ENCODE measurements at regions not wholly inside any gene's neighbourhood (a gene's known extent, or its start where the extent isn't known, plus 50 kb on each side); places are given as distances from the start of the nearest gene placed in this dataset.

- no peak for DNase-seq (ENCODE audit: low read depth, low spot score)
- H3K27ac ChIP-seq = no peak overlapping the region
Measured at GRCh38 chr20:20939006-20939405, 167.2 kb downstream of the LINC00237 start.

GRCh38 chr20:20938599-20938998, 167.6 kb downstream of the LINC00237 start:
- no peak for DNase-seq (ENCODE audit: low read depth, low spot score)
- H3K27ac ChIP-seq = no peak overlapping the region

GRCh38 chr20:20938131-20938530, 168.0 kb downstream of the LINC00237 start:
- DNase-seq (ENCODE audit: low read depth, low spot score) = no peak
- no peak overlapping the region for H3K27ac ChIP-seq

GRCh38 chr20:20933142-20933958, 172.8 kb downstream of the LINC00237 start:
- no peak overlapping the region for H3K27ac ChIP-seq
- no peak for DNase-seq (ENCODE audit: low read depth, low spot score)

GRCh38 chr20:20932156-20932555, 174.0 kb downstream of the LINC00237 start:
- no peak for DNase-seq (ENCODE audit: low read depth, low spot score)
- no peak overlapping the region for H3K27ac ChIP-seq

GRCh38 chr20:20931632-20932031, 174.5 kb downstream of the LINC00237 start:
- no peak for DNase-seq (ENCODE audit: low read depth, low spot score)

GRCh38 chr20:20931024-20931423, 175.1 kb downstream of the LINC00237 start:
- H3K27ac ChIP-seq = no peak overlapping the region
- no peak for DNase-seq (ENCODE audit: low read depth, low spot score)

More at GRCh38 chr20:20931632-20932031, 174.5 kb downstream of the LINC00237 start:
- H3K27ac ChIP-seq = no peak overlapping the region

GRCh38 chr20:20930500-20930899, 175.7 kb downstream of the LINC00237 start:
- no peak for DNase-seq (ENCODE audit: low read depth, low spot score)
- H3K27ac ChIP-seq = no peak overlapping the region

GRCh38 chr20:20929341-20929740, 176.8 kb downstream of the LINC00237 start:
- H3K27ac ChIP-seq = no peak overlapping the region
- no peak for DNase-seq (ENCODE audit: low read depth, low spot score)

GRCh38 chr20:20926222-20926905, 179.8 kb downstream of the LINC00237 start:
- DNase-seq (ENCODE audit: low read depth, low spot score) = no peak
- H3K27ac ChIP-seq = no peak overlapping the region

GRCh38 chr20:20920433-20920832, 185.7 kb downstream of the LINC00237 start:
- no peak overlapping the region for H3K27ac ChIP-seq
- DNase-seq (ENCODE audit: low read depth, low spot score) = no peak

- H3K27ac ChIP-seq = no peak overlapping the region
- no peak for DNase-seq (ENCODE audit: low read depth, low spot score)
Measured at GRCh38 chr20:20915844-20916243, 190.3 kb downstream of the LINC00237 start.

- no peak overlapping the region for H3K27ac ChIP-seq
Measured at GRCh38 chr20:20904501-20904831, 192.0 kb upstream of the RALGAPA2 start.

GRCh38 chr20:20903773-20904500, 191.5 kb upstream of the RALGAPA2 start:
- no peak for DNase-seq (ENCODE audit: low read depth, low spot score)
- H3K27ac ChIP-seq = no peak overlapping the region

More at GRCh38 chr20:20904501-20904831, 192.0 kb upstream of the RALGAPA2 start:
- no peak for DNase-seq (ENCODE audit: low read depth, low spot score)

- H3K27ac ChIP-seq = no peak overlapping the region
- no peak for DNase-seq (ENCODE audit: low read depth, low spot score)
Measured at GRCh38 chr20:20897922-20898321, 185.5 kb upstream of the RALGAPA2 start.

- H3K27ac ChIP-seq = no peak overlapping the region
- DNase-seq (ENCODE audit: low read depth, low spot score) = no peak
Measured at GRCh38 chr20:20897145-20897544, 184.7 kb upstream of the RALGAPA2 start.

- no peak overlapping the region for H3K27ac ChIP-seq
- DNase-seq (ENCODE audit: low read depth, low spot score) = no peak
Measured at GRCh38 chr20:20896606-20897005, 184.2 kb upstream of the RALGAPA2 start.

- H3K27ac ChIP-seq = no peak overlapping the region
- DNase-seq (ENCODE audit: low read depth, low spot score) = no peak
Measured at GRCh38 chr20:20895537-20895936, 183.1 kb upstream of the RALGAPA2 start.

- no peak for DNase-seq (ENCODE audit: low read depth, low spot score)
- H3K27ac ChIP-seq = no peak overlapping the region
Measured at GRCh38 chr20:20894753-20895152, 182.3 kb upstream of the RALGAPA2 start.

GRCh38 chr20:20894280-20894679, 181.8 kb upstream of the RALGAPA2 start:
- no peak overlapping the region for H3K27ac ChIP-seq
- no peak for DNase-seq (ENCODE audit: low read depth, low spot score)

- no peak overlapping the region for H3K27ac ChIP-seq
- no peak for DNase-seq (ENCODE audit: low read depth, low spot score)
Measured at GRCh38 chr20:20892328-20892727, 179.9 kb upstream of the RALGAPA2 start.
